Suprapubic skin (tissue), 4 donors: ENCODE measurements at regions not wholly inside any gene's neighbourhood (a gene's known extent, or its start where the extent isn't known, plus 50 kb on each side); places are given as distances from the start of the nearest gene placed in this dataset.
A peak's percentile ranks its signal among the peaks of the same experiment; 100 is the strongest.

Experiments used
- DNase-seq, 2 donors: peaks; one replicate each; pipeline ENCODE4 v3.0.0-alpha.2; 2019; ENCODE audit warnings: low spot score in 2 of 2
- H3K27ac ChIP-seq: fragments of 200-600 bp; sonication (generic); one replicate; pipeline ENCODE4 v1.5.1; 2019
- H3K27me3 ChIP-seq: fragments of 200-600 bp; sonication (generic); one replicate; pipeline ENCODE4 v1.5.1; 2019
- H3K36me3 ChIP-seq: fragments of 200-600 bp; sonication (generic); one replicate; pipeline ENCODE4 v1.5.1; 2019
- H3K4me1 ChIP-seq: fragments of 200-600 bp; sonication (generic); one replicate; pipeline ENCODE4 v1.5.1; 2019
- H3K4me3 ChIP-seq: fragments of 200-600 bp; sonication (generic); one replicate; pipeline ENCODE4 v1.5.1; 2019; ENCODE audit warnings: mild to moderate bottlenecking
- H3K9me3 ChIP-seq: fragments of 200-600 bp; sonication (generic); one replicate; pipeline ENCODE4 v1.5.1; 2019
- CTCF ChIP-seq, 2 donors: fragments of 200-600 bp in 1 of 2; fragments of 450-650 bp in 1 of 2; sonication (generic) in 1 of 2; IDR thresholded peaks; one replicate each; pipeline ENCODE4 v1.5.1; 2016 to 2019; ENCODE audit warnings: antibody characterized with exemption in 2 of 2, mild to moderate bottlenecking in 1 of 2, moderate library complexity in 1 of 2
- EP300 ChIP-seq: sonication (generic); formaldehyde crosslinking; IDR thresholded peaks from one replicate; pipeline ENCODE4 v1.6.1; 2017; ENCODE audit warnings: antibody characterized with exemption
- POLR2A ChIP-seq, 2 donors: fragments of 450-650 bp; IDR thresholded peaks; one replicate each; pipeline ENCODE4 v1.6.1; 2017; ENCODE audit warnings: antibody characterized with exemption in 2 of 2, mild to moderate bottlenecking in 2 of 2, moderate library complexity in 2 of 2
- POLR2AphosphoS5 ChIP-seq, 3 donors: sonication (generic); formaldehyde crosslinking; IDR thresholded peaks; one replicate each; pipeline ENCODE4 v1.6.1; 2017; ENCODE audit warnings: antibody characterized with exemption in 3 of 3
- WGBS: methylation state at CpG from one replicate; pipeline ENCODE4 v1.1.5; 2018; 5-methylcytosine and 5-hydroxymethylcytosine counted together

- H3K36me3 ChIP-seq = no peaks in the 10 kb centered on the region
- 87% methylated on average over 4 of the region's 4 CpGs for WGBS
- H3K9me3 ChIP-seq = no peaks in the 10 kb centered on the region
- no peaks in the 10 kb centered on the region for H3K27me3 ChIP-seq
- no peak for DNase-seq
- TF ChIP-seq CTCF (IDR thresholded peaks at IDR 0.05) (peak in 1 of 2 donors; percentile 20), POLR2AphosphoS5 (IDR thresholded peaks at IDR 0.05) (no peak), POLR2A (IDR thresholded peaks at IDR 0.05) (no peak)
- H3K4me1 ChIP-seq = peaks cover under 1% of the 10 kb centered on the region
- H3K27ac ChIP-seq = no peak overlapping the region
- H3K4me3 ChIP-seq = no peak overlapping the region
Measured at GRCh38 chr10:117741524-117741923, 199.0 kb downstream of the EMX2 start.

GRCh38 chr10:117743509-117743908, 201.0 kb downstream of the EMX2 start:
- no peak for DNase-seq
- H3K4me1 ChIP-seq = no peaks in the 10 kb centered on the region
- H3K4me3 ChIP-seq = no peak overlapping the region
- no peak overlapping the region for H3K27ac ChIP-seq
- 86% methylated on average over 7 of the region's 7 CpGs for WGBS
- H3K27me3 ChIP-seq = no peaks in the 10 kb centered on the region
- H3K36me3 ChIP-seq = no peaks in the 10 kb centered on the region
- TF ChIP-seq POLR2A (IDR thresholded peaks at IDR 0.05) (no peak), EP300 (no peak), POLR2AphosphoS5 (IDR thresholded peaks at IDR 0.05) (no peak), CTCF (IDR thresholded peaks at IDR 0.05) (no peak)
- no peaks in the 10 kb centered on the region for H3K9me3 ChIP-seq

- 81% methylated on average over 2 of the region's 2 CpGs for WGBS
- no peak for DNase-seq
- no peaks in the 10 kb centered on the region for H3K36me3 ChIP-seq
- H3K27ac ChIP-seq = no peak overlapping the region
- TF ChIP-seq CTCF (IDR thresholded peaks at IDR 0.05) (no peak), POLR2AphosphoS5 (IDR thresholded peaks at IDR 0.05) (no peak), EP300 (no peak), POLR2A (IDR thresholded peaks at IDR 0.05) (no peak)
- no peaks in the 10 kb centered on the region for H3K9me3 ChIP-seq
- no peak overlapping the region for H3K4me3 ChIP-seq
- H3K4me1 ChIP-seq = no peaks in the 10 kb centered on the region
- no peaks in the 10 kb centered on the region for H3K27me3 ChIP-seq
Measured at GRCh38 chr10:117745301-117745700, 202.8 kb downstream of the EMX2 start.

GRCh38 chr10:117746541-117747448, 204.2 kb downstream of the EMX2 start:
- H3K27ac ChIP-seq = no peak overlapping the region
- no peak for DNase-seq
- no peaks in the 10 kb centered on the region for H3K27me3 ChIP-seq
- WGBS = 84% methylated on average over 9 of the region's 9 CpGs
- no peak overlapping the region for H3K4me3 ChIP-seq
- no peak for TF ChIP-seq CTCF (IDR thresholded peaks at IDR 0.05)
- no peak for TF ChIP-seq POLR2A (IDR thresholded peaks at IDR 0.05)
- TF ChIP-seq POLR2AphosphoS5 (IDR thresholded peaks at IDR 0.05) = no peak
- no peak for TF ChIP-seq EP300
- H3K4me1 ChIP-seq = no peaks in the 10 kb centered on the region
- H3K9me3 ChIP-seq = no peaks in the 10 kb centered on the region
- H3K36me3 ChIP-seq = no peaks in the 10 kb centered on the region

GRCh38 chr10:117747636-117748035, 205.1 kb downstream of the EMX2 start:
- Histone ChIP-seq H3K4me1 (no peaks in the 10 kb centered on the region), H3K9me3 (no peaks in the 10 kb centered on the region), H3K27ac (no peak overlapping the region), H3K27me3 (no peaks in the 10 kb centered on the region), H3K4me3 (no peak overlapping the region), H3K36me3 (no peaks in the 10 kb centered on the region)
- TF ChIP-seq CTCF (IDR thresholded peaks at IDR 0.05) (no peak), POLR2AphosphoS5 (IDR thresholded peaks at IDR 0.05) (no peak), EP300 (no peak), POLR2A (IDR thresholded peaks at IDR 0.05) (no peak)
- no peak for DNase-seq
- 89% methylated on average over 12 of the region's 12 CpGs for WGBS
